NCI-H2107 treated with DMSO at 0.1 percent for 48 hours (cell line): ENCODE measurements at regions not wholly inside any gene's neighbourhood (a gene's known extent, or its start where the extent isn't known, plus 50 kb on each side); places are given as distances from the start of the nearest gene placed in this dataset.

Experiments used
- DNase-seq: peaks from one replicate; lab custom pipeline; 2025; ENCODE audit not compliant: unreplicated experiment; lab: John Stamatoyannopoulos, UW

DNA sequence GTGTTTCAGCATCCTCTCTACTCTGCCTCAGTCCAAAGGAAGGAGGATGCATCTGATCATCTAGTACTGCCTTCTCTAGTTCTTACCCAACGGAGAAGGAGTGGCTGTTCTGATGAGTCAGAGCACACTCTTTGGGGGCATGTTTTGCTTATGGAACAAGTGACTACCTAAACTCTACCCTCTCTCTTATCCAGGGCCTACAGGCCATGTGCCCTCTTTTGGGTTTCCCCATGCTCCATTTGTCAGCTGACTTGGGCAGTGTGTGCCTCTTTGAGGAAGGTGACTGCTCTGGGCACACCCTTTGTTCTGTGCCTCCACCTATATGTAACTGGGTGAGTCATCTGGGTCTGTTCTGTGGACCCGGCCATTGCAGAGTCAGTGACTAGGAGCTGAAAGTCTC, 89.6 kb upstream of the BNC2 start:
- DNase-seq: no peak

DNA sequence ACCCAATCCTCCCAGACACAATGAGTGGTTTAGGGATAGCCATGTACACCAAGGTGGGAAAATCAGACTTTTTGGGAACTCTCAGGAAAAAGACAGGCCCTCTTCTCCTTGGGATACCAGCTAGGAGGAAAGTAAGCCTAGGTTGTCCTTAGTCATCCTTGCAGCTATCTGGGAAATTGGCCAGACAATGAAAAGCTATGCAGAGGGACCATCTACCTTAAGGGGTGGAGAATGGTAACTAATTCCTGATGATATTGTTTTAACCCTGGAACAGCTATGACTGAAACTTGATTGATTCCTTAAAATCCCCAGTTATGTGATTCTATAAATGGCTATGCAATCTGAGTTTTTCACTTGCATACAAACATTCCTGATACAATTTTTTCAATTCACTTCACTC, 88.9 kb upstream of the BNC2 start:
- DNase-seq: no peak

DNA sequence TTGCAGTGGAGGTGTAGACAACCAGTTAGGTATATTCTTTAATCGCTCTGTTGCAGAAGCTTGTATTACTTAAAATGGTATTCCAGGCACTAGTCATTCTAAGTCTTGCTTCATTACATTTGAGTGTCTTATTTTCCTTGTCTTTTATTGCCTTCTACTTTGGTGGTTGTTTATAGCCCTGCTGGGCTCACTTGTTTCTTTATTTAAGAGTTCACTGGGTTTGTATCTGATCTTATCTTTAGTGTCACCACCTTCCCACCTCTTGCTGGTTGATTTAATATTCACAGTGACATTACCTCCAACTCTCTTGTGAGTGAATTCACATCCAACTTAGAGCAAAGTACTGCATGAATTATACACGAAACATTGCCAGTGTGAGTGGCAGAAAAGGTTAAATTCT, 83.6 kb upstream of the BNC2 start:
- no peak for DNase-seq

DNA sequence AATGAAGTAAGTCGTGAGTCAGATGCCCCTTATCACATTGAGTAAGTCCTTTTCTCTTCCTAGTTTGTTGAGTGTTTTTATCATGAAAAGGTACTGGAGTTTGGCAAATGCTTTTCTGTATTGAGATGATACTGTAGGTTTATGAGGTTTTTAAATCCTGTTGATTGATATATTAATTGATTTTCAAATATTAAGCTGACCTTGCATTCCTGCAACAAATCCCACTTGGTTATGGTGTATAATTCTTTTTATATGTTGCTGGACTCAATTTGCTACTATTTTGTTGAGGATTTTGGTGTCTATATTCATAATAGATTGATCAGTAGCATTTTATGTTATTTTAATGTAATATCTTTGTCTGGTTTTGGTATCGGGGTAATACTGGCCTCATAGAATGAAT, 81.0 kb upstream of the BNC2 start:
- no peak for DNase-seq

DNA sequence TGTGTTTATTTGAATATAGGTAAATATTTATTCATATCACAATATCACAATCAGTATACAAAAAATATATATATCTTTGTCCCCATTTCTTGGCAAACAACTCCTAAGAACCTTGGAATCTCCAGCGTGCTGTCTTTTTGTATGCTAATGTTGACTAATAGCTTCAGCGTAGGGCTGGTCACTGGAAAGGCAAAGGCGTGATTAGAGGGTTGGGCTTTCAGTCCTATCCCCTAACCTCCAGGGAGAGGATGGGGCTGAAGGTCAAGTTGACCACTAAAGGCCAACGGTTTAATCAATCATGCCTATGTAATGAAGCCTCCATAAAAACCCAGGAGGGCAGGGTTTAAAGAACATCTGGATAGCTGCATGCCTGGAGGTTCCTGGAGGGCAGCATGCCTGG, 79.6 kb upstream of the BNC2 start:
- DNase-seq: no peak

DNA sequence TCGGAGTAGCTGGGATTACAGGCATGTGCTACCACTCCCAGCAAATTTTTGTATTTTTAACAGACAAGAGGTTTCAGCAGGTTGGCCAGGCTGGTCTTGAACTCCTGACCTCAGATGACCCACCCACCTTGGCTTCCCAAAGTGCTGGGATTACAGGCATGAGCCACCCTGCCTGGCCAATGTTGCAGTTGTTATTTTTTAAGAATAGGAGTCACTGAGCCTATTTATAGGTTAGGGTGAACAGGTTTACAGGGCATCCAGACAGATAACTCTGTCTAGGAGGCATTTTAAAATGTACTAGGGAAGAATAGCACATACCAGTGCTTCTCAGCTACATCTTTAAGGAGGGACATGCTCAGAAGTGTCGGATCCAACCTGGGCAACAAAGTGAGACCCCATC, 60.1 kb upstream of the BNC2 start:
- no peak for DNase-seq

DNA sequence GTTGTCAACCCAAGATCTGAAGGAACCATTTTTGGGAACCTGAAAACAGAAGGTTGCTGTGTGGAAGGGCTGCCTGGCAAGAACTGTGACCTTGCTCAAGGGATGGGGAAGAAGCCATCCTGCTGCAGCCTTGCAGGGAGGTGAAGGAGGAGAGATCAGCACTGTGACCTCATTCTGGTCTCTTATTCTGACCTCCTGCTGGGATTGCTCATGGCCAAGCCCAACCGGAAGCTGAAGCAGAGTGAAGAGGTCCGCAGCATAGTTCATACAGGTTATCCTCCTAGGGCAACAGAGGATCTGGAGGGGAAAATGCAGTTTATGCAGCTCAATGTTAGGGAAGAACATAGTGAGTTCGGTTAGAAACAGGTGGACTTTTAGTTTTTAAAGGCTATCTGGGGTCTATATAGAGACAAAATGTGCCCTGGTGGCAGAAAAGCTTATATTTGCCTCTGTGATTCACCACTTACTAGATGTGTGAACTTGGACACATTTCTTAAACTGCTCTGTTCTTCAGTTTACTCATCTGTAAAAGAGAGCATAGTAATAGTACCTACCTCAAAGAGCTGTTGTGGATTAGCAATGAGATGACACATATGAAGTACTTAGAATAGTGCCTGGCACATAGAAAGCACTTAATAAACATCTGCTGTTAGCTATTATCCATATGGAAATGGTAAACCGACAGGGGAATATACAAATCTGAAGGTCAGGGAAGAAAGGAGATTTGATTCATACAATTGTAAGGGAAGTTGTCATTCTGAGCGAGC, 57.9 kb upstream of the BNC2 start:
- DNase-seq: no peak

DNA sequence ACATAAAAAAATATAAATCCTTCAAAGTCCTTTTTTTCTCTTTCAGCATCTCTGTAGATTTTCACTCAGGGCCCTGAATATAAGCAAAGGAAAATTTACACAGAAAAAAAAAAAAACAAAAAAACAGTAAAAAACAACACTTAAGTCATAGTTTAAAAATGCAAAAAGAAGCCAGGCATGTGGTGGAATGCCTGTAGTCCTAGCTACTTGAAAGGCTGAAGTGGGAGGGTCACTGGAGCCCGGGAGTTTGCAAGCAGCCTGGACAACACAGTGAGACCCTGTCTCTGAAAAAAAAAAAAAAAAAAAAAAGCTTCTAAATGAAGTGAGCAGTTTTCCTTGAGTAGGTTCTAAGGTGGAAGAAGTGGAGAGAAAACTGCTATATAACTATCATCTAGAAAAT, 55.0 kb upstream of the BNC2 start:
- no peak for DNase-seq

DNA sequence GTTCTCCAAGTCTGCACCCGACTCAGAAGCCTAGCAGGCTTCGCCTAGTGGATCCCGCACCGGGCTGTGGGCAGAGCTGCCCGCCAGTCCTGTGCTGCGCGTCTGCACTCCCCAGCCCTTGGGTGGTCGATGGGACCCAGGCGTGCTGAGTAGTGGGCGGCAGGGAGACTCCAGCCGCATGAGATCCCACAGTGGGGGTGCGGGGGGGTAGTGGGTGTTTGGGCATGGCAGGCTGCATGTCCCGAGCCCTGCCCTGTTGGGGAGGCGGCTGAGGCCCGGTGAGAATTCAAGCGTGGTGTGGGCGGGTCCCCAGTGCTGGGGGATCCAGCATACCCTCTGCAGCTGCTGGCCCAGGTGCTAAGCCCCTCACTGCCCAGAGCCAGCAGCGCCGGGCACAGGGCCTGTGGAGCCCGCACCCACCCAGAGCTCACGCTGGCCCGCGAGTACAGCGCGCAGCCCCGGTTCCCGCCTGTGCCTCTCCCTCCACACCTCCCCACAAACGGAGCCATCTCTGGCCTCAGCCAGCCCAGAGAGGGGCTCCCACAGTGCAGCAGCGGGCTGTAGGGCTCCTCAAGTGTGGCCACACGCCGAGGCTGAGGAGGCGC, 53.9 kb upstream of the BNC2 start:
- no peak for DNase-seq

DNA sequence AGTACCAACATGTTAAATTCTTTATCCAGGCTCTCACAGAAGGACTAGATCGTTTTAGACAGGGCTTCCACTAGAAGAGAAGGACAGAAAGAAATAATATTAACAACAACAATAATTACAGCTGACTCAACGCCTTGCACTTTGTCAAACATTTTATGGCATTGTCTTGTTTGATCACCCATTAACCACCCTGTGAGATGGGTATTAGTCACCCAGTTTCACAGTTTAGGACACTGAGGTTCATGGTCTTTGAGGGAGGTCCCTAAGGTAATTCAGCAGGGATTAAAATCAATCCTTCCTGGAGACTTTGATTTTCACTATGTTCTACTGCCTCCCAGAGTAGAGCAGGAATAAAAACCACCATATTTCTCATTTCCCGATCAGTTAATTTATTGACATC, 51.4 kb upstream of the BNC2 start:
- DNase-seq: no peak
